Lower leg skin (tissue), 3 donors: ENCODE measurements at regions not wholly inside any gene's neighbourhood (a gene's known extent, or its start where the extent isn't known, plus 50 kb on each side); places are given as distances from the start of the nearest gene placed in this dataset.

Experiments
- POLR2A ChIP-seq, 2 donors: fragments of 450-650 bp; IDR thresholded peaks; one replicate each; pipeline ENCODE4 v1.6.1; 2016 to 2017; ENCODE audit warnings: antibody characterized with exemption in 2 of 2, mild to moderate bottlenecking in 1 of 2, moderate library complexity in 1 of 2
- TF ChIP-seq, protein P1 (sequence below), 3 donors: fragments of 450-650 bp; IDR thresholded peaks; one replicate each; pipeline ENCODE4 v1.5.1; 2016; ENCODE audit warnings: antibody characterized with exemption in 3 of 3, mild to moderate bottlenecking in 3 of 3, moderate library complexity in 2 of 3

DNA sequence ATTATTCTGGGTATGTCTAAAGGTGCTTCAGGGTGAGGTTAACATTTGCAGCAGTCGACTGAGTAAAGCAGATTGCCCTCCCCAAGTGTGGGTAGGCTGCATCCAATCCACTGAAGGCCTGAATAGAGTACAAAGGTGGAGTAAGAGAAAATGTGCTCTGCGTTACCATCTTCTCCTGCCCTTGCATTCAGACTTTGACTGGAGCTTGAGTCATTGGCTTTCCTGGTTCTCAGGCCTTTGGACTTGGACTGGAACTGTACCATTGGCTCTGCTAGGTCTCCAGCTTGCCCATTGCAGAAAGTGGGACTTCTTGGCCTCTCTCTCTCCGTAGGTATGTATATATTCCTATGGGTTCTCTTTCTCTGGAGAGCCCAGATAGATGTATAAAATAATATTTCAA lies 120.9 kb upstream of the CNTLN start:
- TF ChIP-seq, protein P1, sequence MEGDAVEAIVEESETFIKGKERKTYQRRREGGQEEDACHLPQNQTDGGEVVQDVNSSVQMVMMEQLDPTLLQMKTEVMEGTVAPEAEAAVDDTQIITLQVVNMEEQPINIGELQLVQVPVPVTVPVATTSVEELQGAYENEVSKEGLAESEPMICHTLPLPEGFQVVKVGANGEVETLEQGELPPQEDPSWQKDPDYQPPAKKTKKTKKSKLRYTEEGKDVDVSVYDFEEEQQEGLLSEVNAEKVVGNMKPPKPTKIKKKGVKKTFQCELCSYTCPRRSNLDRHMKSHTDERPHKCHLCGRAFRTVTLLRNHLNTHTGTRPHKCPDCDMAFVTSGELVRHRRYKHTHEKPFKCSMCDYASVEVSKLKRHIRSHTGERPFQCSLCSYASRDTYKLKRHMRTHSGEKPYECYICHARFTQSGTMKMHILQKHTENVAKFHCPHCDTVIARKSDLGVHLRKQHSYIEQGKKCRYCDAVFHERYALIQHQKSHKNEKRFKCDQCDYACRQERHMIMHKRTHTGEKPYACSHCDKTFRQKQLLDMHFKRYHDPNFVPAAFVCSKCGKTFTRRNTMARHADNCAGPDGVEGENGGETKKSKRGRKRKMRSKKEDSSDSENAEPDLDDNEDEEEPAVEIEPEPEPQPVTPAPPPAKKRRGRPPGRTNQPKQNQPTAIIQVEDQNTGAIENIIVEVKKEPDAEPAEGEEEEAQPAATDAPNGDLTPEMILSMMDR (IDR thresholded peaks at IDR 0.05), result no peak
- TF ChIP-seq POLR2A (IDR thresholded peaks at IDR 0.05), result no peak
